Stimulated activated CD8-positive, alpha-beta memory T cell treated with anti-CD3 and anti-CD28 coated beads, Interleukin-12 subunit alpha, Interleukin-12 subunit beta, amount 100 ng/mL, for 24 hours (primary cell): ENCODE measurements at regions not wholly inside any gene's neighbourhood (a gene's known extent, or its start where the extent isn't known, plus 50 kb on each side); places are given as distances from the start of the nearest gene placed in this dataset.
"Not testable (repeated sequence)": the region's sequence is repeated elsewhere in the genome, so short reads cannot be mapped to it uniquely, and the experiment has no call there.

ENCODE experiments used
- DNase-seq: peaks from one replicate; pipeline ENCODE4 v3.0.0-alpha.2; 2020; ENCODE audit errors: extremely low read depth

DNA sequence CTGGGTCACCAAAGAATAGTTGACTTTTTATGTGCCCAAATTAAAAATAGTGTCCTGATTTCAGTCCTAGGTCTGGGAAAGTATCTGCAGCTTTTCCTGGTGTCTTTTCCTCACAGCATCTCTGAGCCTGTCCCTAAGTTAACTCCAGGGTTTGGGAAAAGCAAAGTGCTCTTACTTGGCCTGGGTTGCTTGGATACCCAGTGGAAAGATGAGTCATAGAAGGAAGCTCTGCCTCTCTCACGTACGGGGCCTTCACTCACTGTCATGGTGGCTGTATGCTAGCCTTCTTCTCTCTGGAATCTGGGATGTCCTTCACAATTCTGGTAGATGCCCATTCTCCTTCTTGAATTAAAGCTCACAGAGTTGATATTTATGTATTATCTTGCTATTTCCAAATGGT, 607.3 kb downstream of the ANKRD50 start:
- no peak for DNase-seq

DNA sequence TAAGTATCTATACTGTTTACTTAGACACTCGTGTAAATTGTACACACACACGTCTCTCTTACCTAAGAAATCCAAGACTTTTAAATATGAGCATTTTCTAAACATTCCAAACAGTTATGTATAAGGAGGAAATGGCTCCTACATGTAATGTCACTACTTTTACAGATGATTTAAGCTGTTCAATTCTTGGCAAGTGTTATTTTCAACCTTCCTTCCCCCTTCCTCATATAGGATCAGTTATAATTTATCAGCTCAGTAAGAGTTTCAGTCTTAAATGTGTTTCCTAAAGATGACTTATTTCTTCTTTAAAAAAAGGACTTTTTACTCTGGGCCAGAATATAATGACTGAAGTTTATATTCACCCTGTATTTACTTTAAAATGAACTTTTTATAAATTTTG, 601.1 kb downstream of the ANKRD50 start:
- no peak for DNase-seq

DNA sequence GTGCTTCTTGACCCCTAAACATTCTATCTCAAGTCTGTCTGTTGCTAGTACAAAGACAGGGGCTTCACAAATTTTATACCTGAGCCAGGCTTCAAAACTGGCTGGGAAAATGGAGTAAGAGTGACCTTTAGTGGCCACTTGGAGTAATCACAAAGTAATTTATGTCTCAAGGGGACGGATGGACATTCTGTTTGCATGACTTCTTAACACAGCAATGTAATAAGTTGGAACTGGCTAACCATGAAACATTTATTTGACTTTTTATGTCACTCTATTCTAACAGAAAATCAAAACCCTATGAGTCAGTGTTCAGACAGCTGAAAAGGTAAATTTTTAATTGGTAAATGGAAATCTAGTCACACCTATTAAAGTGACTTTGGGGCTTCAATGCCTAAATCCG, 600.6 kb downstream of the ANKRD50 start:
- no peak for DNase-seq

DNA sequence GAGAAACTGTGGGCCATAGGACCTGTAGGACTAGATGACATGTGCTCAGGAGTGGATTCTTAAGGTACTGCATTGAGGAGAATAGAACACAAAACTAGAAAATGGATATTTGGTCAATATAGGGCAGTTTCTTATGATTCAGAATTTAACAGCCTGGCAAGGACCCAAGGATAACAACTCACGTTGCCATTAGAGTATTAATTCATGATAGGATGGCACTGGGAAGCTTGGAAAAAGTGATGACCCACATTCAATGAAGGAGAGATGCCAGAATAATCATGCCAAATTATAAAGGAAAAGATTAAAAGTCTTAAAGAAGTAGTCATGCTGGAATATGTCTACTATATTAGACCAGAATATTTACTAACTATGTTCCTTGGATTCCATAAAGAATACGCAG, 594.5 kb downstream of the ANKRD50 start:
- DNase-seq, result no peak

DNA sequence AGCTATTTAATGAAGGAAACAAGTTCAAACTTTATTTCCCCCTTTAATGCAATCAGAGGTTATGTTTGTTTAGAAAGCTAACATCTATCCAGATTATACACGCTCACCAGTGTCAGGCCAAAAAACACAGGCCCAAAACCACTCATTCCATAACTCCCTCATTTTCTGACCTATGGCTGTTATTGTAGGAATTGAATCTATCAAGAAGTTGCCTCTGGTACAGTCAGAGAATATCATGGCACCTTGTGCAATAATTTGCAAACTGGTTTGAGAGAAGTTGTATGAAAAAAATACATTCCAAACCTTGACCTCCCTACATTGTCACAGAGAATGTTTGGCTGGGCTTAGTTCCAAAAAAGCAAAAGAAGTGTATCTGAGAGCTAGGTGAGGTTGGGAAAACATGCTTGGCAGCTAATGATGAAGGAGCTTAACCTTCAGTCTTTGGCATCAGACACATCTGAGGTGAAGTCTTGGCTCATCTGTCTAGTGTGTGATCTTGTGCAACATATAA, 591.0 kb downstream of the ANKRD50 start:
- no peak for DNase-seq

DNA sequence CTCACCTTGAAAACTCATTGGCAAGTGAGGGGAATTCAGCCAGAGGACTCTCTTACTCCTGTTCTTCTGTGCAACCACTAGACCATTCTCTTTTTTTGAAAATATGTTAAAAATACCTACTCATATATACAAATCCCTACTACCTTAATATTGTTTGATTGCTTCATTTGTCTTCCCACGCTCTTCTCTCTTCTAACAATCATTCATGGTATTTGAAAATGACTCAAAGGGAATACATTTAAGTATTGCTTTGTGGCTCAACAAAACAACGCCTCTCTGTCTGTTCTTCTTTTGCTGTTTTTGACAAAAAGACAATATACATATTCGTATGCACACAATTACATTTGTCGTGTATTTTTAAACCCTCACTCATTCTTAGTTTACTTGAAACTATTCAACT, 589.4 kb downstream of the ANKRD50 start:
- no peak for DNase-seq

DNA sequence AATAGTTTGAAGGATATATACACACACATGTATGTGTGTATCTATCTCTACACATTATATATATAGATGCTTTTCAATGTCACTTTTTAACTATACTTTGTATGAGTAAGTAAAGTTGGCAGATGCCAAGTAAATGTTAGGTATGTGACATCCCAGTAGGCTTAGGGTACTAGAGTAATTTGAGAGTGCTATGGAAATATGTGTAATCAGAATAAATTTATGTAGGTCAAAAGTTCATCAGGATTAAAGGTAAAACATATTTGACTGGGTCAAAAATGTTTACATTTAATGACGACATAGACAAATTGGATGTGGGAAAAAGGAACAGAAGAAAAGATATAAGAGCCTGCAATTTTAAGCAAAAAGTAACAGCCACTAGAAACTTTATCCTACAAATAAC, 588.8 kb downstream of the ANKRD50 start:
- DNase-seq, result no peak

DNA sequence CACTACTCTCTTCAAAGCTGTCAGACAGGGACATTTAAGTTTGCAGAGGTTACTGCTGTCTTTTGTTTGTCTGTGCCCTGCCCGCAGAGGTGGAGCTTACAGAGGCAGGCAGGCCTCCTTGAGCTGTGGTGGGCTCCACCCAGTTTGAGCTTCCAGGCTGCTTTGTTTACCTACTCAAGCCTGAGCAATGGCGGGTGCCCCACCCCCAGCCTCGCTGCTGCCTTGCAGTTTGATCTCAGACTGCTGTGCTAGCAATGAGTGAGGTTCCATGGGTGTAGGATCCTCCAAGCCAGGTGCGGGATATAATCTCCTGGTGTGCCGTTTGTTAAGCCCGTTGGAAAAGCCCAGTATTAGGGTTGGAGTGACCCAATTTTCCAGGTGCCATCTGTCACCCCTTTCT, 581.2 kb downstream of the ANKRD50 start:
- DNase-seq, result not testable (repeated sequence)

DNA sequence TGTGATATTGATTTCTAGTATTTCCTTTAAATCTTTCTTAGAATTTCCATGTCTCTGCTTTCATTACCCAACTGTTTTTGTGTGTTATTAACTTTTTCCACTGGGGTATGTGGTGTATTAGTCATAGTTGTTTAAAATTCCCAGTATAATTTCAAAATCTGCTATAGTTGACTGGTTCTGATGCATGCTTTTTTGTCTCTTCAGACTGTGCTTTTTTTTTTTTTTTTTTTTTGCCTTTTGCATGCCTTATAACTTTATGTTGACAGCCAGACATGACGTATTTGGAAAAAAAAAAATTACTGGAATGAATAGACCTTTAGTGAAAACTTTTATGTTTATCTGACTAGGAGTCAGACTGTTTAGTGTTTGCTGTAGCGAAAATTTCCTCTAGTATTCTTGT, 580.4 kb downstream of the ANKRD50 start:
- DNase-seq, result no peak

DNA sequence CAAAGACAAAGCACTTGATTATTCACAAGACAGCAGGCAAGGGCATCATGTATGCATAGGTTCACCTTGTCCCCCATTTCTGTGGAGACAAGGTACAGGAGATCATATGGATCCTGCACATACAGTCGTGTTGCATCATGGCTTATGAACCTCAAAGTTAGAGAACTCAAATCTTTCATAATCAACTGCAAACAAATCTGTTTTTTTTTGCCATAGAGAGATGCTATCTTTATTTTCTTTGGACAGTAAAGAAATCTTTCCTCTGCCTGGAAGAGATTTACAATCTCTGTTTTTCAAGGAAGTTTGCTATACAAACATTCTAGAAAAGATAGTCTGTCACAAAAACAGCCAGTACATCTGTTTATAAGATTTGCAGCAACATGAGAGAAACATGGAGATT, 578.8 kb downstream of the ANKRD50 start:
- DNase-seq, result no peak

DNA sequence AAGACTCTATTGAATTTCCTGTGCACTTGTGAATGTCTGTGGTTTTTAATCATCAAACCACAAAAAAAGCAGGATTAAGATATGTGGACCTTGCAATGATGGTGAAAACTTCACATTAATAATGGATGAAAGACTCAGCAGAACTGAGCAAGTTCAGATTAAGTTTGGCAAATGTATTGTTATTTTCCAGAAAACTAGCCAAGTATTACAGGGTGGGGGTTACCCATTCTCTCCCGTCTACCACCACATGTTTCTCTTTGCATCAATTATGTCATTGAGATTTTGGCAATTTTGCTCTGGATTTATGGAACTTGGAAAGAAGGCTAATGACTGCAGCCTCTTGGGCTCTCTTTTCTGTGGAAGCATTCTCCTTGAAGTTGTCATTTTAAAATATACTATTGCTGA, 577.1 kb downstream of the ANKRD50 start:
- DNase-seq, result no peak

DNA sequence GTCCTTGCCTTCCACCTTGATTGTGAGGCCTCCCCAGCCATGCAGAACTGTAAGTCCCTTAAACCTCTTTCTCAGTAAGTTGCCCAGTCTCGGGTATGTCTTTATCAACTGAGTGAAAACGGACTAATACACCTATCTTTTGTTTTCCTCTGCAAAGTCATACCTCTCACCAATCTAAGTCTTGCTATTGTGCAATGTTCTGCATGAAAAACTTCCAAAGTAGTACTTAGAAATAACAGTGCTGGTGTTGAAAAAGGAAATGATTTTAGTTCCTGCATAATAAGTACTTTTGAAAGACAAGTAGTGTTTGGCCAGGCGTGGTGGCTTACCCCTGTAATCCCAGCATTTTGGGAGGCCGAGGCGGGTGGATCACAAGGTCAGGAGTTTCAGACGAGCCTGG, 573.5 kb downstream of the ANKRD50 start:
- DNase-seq, result no peak

DNA sequence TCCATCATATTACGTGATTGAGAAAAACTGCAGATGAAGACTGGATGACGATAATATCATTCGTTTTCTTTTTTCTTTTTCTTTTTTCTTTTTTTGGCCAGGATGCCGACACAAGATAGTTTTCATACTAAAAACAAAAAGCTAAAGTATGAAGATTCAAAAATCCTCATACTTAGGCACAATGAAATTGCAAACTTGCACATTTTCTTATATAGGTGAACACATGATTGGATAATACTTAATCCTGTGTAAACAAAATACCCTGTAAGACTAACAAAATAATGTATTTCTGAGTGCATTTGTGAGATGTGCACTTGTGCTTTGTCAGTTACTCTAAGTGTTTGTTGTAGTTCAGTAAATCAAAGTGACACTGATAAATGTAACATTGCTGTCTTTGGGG, 568.9 kb downstream of the ANKRD50 start:
- no peak for DNase-seq

DNA sequence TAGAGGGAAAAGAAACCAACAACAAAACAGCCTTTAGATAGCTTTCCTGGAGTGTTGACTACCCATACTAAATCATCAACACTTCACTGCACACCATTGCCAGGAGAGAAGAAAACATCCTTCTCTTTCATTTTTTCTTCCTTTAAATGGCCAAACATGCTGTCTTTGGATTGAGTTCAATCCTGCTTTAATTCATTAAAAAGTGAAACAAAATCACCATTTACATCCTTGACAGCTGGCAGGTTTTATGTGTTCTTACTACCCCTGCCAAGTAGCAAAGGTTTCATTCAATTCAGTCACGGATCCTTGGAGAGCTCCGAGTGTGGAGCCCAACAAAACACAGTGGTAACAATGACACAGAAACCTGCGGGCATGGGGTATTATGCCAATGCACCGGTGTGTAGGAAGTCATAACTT, 568.3 kb downstream of the ANKRD50 start:
- DNase-seq, result no peak

DNA sequence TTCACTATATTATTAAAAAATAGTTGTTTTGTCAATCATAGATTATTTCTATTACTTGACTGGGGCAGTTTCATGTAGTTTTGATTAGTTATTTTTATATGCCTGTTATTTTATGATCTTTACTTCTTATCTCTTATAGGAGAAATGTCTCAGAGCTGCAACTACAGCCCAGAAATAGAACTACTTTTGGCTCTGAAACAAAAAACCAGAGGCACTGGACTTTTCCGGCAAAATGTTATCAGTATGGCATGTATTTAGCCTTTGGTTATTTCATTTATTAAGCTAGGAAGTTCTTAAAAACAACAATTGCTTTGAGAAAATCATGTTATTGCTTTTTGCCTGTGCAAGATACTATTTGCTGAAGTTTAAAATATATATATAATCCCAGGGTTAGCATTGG, 566.5 kb downstream of the ANKRD50 start:
- DNase-seq, result no peak

DNA sequence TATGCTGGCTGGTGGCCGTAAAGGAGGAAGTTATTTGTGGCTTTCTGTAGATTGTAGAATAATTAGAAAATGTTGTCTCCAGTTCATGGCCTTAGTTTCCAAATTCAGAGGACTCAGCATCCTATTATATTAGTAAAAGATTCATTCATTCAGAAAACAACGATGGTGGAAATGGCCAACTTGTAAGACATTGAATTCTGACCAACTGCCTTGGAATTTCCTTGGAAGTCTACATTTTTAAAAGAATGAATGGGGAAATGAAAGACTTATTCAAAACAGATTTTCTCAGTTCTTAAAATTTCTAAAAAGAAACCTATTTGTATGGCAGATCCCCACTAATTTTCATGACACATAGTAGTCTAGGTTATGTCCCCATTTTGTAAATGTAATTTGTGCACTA, 561.5 kb downstream of the ANKRD50 start:
- no peak for DNase-seq

DNA sequence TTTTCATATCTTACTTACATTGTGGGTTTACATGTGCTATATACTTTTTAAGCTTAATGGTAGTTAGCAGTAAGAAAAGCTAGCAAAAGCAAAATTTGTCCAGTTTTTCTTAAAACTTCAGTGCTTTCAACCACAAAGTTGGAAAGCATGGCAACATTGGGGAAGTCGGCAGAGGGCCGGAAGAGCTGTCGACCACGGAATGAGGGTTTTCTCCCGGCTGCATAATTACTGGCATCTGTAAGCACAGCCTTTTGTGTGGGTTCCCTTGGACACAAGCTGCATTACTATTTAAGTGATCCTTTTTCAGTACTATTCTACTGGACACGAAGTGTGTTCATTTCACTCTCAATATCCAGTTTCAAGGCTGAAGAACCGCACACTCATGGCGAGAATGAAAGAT, 560.4 kb downstream of the ANKRD50 start:
- DNase-seq, result no peak

DNA sequence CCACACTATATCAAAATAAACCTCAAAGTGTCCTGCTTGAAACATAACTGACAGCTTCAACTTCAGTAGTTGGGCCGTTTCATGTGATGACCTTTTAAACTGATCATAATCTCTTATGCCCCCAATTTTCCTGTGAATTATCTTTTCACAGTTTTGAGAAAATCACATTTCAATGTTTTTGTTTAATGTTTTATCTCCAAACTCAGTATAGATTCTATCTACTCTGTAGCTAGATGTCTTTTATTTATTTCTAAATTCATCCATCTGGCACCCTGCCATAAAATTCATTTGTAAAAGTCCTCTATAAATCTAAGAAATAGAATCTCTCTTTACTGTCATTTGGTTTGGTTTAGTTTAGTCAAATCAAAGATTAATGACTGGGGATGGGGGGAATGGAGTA, 557.3 kb downstream of the ANKRD50 start:
- DNase-seq, result no peak

DNA sequence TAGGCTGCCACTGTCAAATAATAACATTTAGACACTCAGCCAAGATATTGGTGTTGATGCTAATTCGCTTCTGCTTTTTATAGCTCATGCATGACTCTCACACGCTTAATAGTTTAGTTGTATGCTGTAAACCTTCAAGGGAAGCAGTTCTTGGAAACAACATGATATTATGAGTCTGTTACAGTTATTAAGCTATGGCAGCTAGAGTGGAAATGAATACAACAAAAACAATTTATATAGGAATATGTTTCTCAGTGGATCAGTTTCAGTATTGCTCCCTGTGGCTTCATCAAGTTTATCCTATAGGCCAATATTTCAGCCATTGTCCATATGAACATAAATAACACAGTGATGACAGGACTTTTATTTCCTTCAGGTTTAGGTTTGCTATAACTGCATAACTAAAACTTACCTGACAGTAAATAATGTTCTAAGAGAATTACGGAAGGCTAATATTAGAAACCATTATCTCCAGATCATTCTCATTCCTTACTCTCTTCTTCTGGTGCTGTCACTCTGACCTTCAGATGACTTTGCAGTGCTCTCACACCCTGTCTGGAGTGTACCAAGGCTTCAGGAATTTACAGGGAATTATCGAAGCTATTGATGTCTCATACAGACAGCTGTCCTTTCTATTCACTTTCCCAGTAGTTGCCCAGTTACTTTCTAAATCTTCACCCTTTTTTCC, 555.0 kb downstream of the ANKRD50 start:
- no peak for DNase-seq

DNA sequence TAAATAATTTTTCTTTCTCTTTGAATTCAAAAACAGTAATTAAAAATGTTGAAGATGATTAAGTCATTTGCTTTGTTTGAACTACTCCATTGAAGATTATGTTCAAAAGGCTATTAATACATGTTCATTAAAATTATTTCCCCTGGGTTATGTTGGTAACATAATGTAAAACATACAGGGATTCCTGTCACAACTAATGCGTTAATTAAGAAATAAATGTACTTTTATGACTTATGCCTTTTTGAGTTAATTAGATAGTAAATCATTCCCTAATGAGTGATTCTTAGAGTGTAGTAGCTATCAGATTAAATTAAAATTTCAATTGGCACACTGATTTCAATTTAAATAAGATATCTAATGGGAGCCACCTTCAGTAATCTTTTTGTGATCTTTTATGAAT, 549.1 kb downstream of the ANKRD50 start:
- no peak for DNase-seq

DNA sequence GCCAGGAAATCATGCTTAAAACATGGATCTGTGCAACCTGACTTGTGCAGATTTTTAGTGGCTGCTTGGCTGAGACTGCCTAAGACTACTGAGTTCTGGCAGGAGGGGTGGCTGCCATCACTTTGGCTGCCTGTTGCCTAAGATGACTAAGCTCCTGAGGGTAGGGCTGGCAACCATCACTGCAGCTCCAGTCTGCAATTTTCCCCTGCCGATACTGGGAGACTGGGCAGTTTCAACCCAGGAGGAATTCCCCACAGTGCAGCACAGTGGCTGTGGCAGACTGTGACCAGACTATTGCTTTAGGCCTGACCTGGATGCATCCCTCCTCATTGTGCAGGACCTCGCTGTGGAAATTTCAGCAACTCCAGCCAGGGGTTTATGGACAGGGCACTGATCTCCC, 544.9 kb downstream of the ANKRD50 start:
- no peak for DNase-seq

DNA sequence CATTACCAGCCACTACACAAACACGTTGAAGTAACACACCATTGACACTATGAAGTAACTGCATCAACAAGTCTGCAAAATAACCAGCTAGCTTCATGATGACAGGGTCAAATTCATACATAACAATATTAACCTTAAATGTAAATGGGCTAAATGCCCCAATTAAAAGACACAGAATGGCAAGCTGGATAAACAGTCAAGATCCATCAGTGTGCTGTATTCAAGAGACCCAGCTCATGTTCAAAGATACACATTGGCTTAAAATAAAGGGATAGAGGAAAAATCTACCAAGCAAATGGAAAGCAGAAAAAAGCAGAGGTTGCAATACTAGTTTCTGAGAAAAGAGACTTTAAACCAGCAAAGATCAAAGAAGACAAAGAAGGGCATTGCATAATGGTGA, 543.0 kb downstream of the ANKRD50 start:
- DNase-seq, result not testable (repeated sequence)

DNA sequence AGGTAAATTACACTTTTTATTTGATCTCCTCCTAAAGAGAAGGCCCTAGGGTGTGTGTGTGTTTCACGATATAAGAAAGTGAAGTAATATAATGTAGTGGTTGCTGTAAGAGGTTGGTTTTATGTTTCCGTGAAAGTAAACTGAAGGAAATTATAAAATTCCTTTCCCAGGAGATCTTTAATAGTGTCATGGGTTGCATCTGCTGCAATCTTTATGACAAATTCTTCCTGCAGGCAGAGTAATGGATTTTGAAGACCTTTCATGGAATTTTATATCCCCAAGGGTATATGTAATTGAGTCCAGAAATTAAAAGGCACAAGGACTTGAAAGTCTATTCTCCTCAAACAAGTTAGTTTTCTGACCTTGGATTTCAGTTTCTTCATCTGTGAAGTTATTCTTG, 538.6 kb downstream of the ANKRD50 start:
- DNase-seq, result no peak
